ENCODE measurements at regions not wholly inside any gene's neighbourhood (a gene's known extent, or its start where the extent isn't known, plus 50 kb on each side); places are given as distances from the start of the nearest gene placed in this dataset.
"Not testable (repeated sequence)": the region's sequence is repeated elsewhere in the genome, so short reads cannot be mapped to it uniquely, and the experiment has no call there.

- no peak for DNase-seq
Measured at GRCh38 chr2:40700231-40700954, 248.5 kb upstream of the SLC8A1 start.

- not testable (repeated sequence) for DNase-seq
Measured at GRCh38 chr2:40712197-40712894, 260.5 kb upstream of the SLC8A1 start.

GRCh38 chr2:40716879-40717278 lies 265.0 kb upstream of the SLC8A1 start:
- DNase-seq, result no peak

- DNase-seq, result no peak
Measured at GRCh38 chr2:40719414-40719813, 267.5 kb upstream of the SLC8A1 start.

- no peak for DNase-seq
Measured at GRCh38 chr2:40721595-40721994, 269.7 kb upstream of the SLC8A1 start.

GRCh38 chr2:40723194-40723593 lies 271.3 kb upstream of the SLC8A1 start:
- DNase-seq, result no peak

GRCh38 chr2:40725040-40725439 lies 273.1 kb upstream of the SLC8A1 start:
- no peak for DNase-seq

GRCh38 chr2:40725950-40726349 lies 274.1 kb upstream of the SLC8A1 start:
- no peak for DNase-seq

GRCh38 chr2:40734797-40735196 lies 282.9 kb upstream of the SLC8A1 start:
- DNase-seq, result no peak

GRCh38 chr2:40737180-40737579 lies 285.3 kb upstream of the SLC8A1 start:
- DNase-seq, result no peak

GRCh38 chr2:40740419-40740818 lies 288.5 kb upstream of the SLC8A1 start:
- DNase-seq, result no peak

- DNase-seq, result no peak
Measured at GRCh38 chr2:40741532-40741931, 289.6 kb upstream of the SLC8A1 start.

- no peak for DNase-seq
Measured at GRCh38 chr2:40746191-40746590, 294.3 kb upstream of the SLC8A1 start.

- no peak for DNase-seq
Measured at GRCh38 chr2:40751981-40752380, 300.1 kb upstream of the SLC8A1 start.

- no peak for DNase-seq
Measured at GRCh38 chr2:40752796-40753195, 300.9 kb upstream of the SLC8A1 start.

GRCh38 chr2:40754912-40755311 lies 303.0 kb upstream of the SLC8A1 start:
- no peak for DNase-seq

GRCh38 chr2:40758401-40759155 lies 306.7 kb upstream of the SLC8A1 start:
- DNase-seq, result no peak

GRCh38 chr2:40760071-40760666 lies 308.3 kb upstream of the SLC8A1 start:
- no peak for DNase-seq

- no peak for DNase-seq
Measured at GRCh38 chr2:40773291-40773690, 321.4 kb upstream of the SLC8A1 start.

- no peak for DNase-seq
Measured at GRCh38 chr2:40783704-40784103, 331.8 kb upstream of the SLC8A1 start.

GRCh38 chr2:40786636-40787035 lies 334.7 kb upstream of the SLC8A1 start:
- DNase-seq, result no peak

- no peak for DNase-seq
Measured at GRCh38 chr2:40797120-40797519, 345.2 kb upstream of the SLC8A1 start.

GRCh38 chr2:40803900-40804299 lies 352.0 kb upstream of the SLC8A1 start:
- no peak for DNase-seq

GRCh38 chr2:40809156-40809555 lies 357.3 kb upstream of the SLC8A1 start:
- DNase-seq, result no peak

Data from stimulated activated CD4-positive, alpha-beta T cell treated with anti-CD3 and anti-CD28 coated beads, Interleukin-4, amount 100 ng/mL, for 1 hour (primary cell).